Activated CD8-positive, alpha-beta memory T cell treated with anti-CD3 and anti-CD28 coated beads for 4 hours (primary cell): ENCODE measurements at regions not wholly inside any gene's neighbourhood (a gene's known extent, or its start where the extent isn't known, plus 50 kb on each side); places are given as distances from the start of the nearest gene placed in this dataset.
A peak's percentile ranks its signal among the peaks of the same experiment; 100 is the strongest.
"Not testable (repeated sequence)": the region's sequence is repeated elsewhere in the genome, so short reads cannot be mapped to it uniquely, and the experiment has no call there.

Source experiments
- DNase-seq, 2 donors: peaks; one replicate each; pipeline ENCODE4 v3.0.0-alpha.2; 2020; ENCODE audit warnings: low read depth in 2 of 2

DNA sequence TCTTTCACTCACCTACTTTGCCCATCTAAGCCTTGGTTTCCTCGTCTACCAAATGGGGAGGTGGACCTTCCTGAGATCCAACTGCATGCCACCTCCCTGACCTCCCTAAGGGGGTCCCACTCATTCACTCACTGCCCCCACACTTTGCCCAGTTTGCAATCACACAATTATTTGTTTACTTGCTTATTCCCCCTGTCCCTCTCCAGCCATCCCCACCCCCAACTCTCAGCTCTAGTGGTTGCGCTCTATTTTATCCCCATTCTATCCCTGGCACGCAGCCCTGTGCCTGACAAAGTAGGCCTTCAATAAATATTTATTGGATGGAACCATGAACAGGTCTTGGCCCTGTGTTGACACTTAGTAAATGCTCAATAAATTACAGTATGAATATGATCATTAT, 130.8 kb upstream of the LARP1 start:
- DNase-seq, result no peak

GRCh38 chr5:154620411-154620810, 134.8 kb upstream of the LARP1 start:
- no peak for DNase-seq

- DNase-seq, result no peak
Measured at GRCh38 chr5:154618696-154619095, 136.5 kb upstream of the LARP1 start.

DNA sequence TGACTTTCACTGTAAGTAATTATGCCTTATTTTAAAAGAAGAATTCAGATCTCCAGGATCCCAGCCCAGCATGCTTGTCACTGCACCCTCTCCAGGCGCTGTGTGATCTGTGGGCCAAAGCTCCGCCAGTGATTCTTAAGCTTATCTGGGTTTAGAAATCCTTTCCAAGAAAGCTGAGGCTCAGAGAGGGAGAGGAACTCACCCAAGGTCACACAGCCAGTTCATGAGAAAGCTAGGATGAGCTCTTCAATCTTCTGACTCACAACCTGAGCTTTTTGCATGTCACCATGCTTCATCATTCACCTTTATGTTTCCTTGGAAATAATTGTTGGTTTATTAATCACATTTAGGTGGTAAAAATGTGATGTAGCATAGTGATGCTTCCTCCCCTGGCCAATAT, 136.6 kb upstream of the HAND1 start:
- no peak for DNase-seq

- DNase-seq, result no peak
Measured at GRCh38 chr5:154614125-154614524, 136.1 kb upstream of the HAND1 start.

DNA sequence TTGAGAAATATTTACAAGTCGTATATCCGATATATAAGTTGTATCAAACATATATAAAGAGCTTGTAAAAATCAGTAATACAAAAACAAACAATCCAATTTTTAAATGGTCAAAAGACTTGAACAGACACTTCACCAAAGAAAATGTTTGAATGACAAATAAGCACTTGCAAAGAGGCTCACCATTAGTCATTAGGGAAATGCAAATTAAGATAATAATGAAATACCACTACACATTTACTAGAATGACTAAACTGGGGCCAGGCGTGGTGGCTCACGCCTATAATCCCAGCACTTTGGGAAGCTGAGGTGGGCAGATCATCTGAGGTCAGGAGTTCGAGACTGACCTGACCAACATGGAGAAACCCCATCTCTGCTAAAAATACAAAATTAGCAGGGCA, 134.6 kb upstream of the HAND1 start:
- DNase-seq, result no peak

DNA sequence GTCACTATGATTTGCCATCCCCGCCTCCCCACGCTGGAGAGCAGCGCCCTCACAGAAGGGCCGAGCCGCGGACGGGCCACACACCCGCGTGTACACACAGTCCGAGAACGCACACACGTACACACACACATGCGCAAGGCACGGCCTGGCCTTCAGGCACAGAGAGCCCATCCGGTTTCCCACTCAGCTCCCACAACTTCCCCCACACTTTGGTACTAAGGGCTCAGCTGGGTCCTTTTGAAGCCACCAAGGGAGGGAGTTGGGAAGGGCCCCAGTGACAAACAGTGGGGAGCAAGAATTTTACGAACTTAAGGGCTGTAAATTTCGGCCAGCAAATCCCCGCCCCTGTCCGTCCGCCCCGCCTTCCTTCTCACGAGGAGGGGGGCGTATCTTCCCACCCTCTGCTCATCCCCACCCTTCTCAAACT, 133.3 kb upstream of the HAND1 start:
- no peak for DNase-seq

DNA sequence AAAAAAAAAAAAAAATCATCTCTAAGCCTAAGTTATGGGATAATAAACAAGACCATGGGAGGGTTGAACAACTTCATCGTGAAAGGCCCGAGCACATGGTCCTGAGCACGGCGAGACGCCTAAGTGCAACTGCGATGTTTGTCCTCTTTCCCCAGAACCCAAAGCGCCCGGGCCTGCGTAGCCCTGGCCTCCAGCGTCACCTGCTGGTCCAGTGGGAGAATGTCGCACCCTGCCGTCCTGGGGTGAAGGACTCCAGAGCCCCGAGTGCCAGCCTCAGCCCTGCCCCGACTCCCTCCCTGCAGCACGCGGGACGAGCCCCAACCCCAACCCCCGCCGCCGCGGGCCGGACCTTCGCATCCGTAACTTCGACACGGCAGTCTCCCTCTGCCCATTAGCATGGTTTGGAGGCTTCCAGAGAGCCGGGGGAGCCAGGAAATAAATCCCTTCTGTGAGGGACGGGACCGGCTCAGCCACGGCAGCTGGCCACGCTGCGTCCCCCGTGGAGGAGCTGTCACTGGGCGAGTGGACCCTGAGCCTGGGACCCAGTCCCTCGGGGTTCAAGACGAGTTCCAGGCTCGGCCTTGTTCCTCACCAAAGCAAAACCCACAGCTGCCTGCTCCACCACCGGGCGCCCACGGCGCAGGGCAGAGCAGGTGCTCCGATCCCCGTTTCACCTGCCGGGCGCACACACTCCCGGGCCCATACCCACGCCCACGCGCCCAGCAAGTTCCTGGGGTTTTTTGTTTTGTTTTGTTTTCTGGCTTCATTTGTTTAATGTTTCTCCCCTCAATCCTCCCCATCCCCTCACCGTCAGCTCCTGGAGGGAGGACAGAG, 132.5 kb upstream of the HAND1 start:
- DNase-seq, result peak in 1 of 2 donors; percentile 9

DNA sequence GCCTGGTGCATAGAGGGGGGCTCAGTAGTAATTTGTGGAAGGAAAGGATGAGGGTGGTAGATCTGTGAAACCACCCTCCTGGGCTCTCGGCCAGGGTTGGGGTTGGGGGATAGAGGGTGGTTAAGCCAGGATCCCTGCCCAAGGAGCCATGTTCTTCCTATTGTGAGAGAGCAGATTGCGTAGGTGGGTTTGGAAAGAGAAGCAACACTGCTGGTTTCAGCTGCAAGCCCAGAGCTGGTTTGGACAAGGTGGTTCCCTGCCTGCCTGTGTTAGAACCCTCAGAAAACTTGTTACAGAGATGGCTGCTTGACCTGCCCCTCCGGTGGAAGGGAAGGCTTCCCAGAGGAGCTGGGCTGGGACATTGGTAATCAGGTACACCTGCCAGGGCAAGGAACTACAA, 131.2 kb upstream of the HAND1 start:
- DNase-seq, result no peak

GRCh38 chr5:154608531-154609011, 130.5 kb upstream of the HAND1 start:
- no peak for DNase-seq

- DNase-seq, result no peak
Measured at GRCh38 chr5:154607746-154608145, 129.7 kb upstream of the HAND1 start.

- no peak for DNase-seq
Measured at GRCh38 chr5:154606246-154606645, 128.2 kb upstream of the HAND1 start.

DNA sequence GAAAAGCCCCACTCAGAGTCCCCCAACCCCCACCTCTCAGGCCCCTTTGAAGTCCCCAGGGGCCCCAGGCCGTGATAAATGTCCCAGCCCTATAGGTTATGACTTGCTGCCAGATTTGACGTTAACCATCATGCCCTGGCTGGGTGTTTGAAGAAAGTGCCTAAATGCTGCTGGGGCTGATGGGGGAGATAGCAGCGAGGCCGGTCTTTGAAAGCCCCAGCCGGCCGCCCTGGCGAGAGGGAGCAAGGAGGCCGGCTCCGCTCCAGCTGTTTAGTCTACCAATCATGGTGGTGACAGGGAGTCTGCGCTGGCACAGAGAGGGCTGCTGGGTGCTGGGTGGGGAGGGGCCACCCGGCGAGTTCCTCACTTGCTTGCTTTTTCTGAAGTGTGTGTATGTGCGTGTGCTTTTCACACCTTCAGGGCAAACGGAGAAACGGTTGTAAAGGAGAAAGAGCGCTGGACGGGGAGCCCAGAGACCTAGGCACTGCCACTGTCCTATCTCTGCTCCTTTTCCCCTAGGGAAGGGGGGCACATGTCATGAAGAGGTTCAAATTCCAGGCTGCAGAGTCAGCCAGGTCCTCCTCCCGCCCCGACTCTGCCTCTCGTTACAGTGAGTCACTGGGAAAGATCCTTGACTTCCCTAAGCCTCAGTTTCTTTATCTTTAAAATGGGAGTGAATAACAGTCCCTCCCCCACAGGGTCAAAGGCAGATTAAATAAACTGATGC, 126.1 kb upstream of the HAND1 start:
- no peak for DNase-seq

GRCh38 chr5:154603485-154603884, 125.5 kb upstream of the HAND1 start:
- no peak for DNase-seq

DNA sequence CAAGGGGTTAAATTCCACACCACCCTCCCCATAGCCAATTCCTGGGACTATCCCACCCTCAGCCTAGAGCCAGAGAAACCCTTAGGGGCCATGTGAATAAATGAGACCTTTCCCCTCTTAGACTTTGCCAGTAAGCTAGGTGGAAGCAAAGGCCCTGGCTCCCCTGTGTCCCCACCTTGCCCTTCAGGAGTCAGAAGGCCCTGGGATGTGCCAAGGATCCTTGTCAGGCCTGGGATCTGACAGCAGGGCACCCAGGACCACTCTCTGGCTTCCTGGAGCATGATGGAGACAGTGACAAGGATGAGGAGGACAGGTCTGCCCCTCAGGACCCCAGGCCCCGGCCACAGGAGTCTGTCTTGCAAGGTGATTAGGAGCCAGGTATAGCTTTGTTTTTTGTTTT, 125.0 kb upstream of the HAND1 start:
- no peak for DNase-seq

GRCh38 chr5:154601014-154601413, 123.0 kb upstream of the HAND1 start:
- DNase-seq, result no peak

DNA sequence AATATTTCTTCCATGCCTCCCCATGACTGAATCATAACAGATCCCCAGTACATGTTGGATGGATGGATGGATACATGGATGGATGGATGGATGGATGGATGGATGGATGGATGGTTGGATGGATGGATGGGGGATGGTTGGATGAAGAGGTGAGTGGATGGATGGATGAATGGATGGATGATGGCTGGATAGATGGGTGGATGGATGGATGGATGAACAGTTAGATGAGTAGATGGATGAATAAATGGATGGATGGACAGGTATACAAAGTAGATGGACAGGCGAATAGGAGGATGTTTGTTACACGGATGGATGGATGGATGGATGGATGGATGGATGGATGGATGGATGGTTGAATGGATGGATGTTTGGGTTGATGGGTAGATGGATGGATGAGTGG, 120.0 kb upstream of the HAND1 start:
- DNase-seq, result no peak

DNA sequence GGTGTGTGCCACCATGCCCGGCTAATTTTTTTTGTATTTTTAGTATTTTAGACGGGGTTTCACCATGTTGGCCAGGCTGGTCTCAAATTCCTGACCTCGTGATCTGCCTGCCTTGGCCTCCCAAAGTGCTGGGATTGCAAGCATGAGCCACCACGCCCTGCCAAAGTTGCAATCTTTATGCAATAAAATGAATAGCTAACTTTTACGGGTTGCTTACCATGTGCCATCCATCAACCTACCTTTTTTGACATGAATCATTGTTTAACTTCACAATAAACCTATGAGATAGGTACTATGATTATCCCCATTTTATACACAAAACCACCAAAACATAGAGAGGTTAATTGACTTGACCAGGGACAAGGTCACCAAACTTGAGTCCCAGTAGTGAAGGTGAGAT, 118.8 kb upstream of the HAND1 start:
- not testable (repeated sequence) for DNase-seq

DNA sequence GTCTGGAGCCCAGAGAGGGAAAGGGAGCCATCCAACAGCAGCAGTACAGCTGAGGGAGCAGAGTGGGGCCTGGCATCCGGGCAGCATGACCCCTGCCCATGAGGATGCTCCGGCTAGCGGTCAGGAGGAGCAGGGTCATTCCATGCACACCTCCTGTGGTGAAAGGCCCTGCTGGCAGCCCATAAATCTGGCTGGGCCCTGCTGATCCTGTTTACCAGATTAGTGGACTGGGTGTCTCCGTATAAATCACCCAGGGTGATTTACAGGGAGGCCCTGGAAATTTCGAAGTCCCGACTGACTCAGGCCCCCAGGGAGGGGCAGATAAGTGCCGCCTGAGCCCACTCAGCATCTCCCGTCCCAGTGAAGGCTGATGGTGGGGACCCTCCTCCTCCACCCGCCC, 117.6 kb upstream of the HAND1 start:
- no peak for DNase-seq

- DNase-seq, result no peak
Measured at GRCh38 chr5:154593796-154594195, 115.8 kb upstream of the HAND1 start.

GRCh38 chr5:154593071-154593470, 115.0 kb upstream of the HAND1 start:
- no peak for DNase-seq

DNA sequence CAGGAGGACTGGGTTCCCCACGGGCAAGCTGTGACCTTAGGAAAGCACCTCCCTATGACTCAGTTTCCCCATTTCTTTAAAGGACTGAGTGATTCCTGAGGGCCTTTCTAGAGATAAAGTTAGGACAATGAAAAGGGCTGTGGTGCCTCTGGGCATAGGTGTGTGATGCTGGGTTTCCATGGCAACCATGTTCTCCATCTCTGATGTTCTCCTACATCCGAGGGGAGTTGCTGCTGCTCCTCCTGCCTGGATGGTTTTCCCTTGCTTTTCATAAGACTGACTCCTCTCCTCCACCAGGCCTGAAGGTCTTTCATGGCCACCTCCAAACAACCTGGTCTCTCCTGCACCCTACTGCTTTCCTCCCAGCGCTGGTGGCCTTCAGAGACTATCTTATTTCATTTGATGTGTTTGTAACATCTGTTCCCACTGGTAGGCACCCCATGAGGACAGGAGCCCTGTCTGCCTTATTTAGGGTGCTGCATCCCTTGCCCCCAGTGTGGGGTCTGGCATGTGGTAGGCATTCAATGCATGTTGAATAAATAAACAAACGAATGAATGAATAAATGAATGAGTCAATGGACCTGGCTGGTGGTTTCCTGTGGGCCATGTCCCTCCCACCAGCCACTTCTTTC, 112.2 kb upstream of the HAND1 start:
- no peak for DNase-seq

DNA sequence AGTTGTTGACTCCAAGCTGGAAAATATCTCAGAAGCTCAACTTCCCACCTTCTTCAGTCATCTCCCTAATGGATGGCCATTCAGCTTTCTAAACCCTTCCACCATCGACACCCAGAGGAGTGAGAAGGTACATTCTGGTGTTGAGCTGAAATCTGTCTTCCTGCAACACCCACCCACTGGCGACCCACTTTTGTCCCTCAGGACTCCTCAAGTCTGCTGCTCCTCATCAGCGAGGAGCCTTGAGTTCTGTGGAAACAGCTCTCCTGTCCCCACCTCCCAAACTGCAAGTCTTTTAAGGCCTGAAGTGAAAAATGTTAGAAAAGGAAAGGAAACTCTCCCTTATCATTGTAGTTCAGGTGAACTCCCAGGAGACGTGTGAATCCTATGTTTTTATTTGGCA, 111.5 kb upstream of the HAND1 start:
- DNase-seq, result no peak
